ENCODE measurements at regions not wholly inside any gene's neighbourhood (a gene's known extent, or its start where the extent isn't known, plus 50 kb on each side); places are given as distances from the start of the nearest gene placed in this dataset.

GRCh38 chr13:24053519-24054251 lies 106.8 kb upstream of the SPATA13 start:
- Mint-ChIP-seq H3K27me3 (ENCODE audit: low read depth) (peaks cover 4% of the 10 kb centered on the region), H3K4me3 (no peak overlapping the region), H3K9me3 (ENCODE audit: insufficient read depth) (no peaks in the 10 kb centered on the region), H3K27ac (no peak overlapping the region), H3K36me3 (ENCODE audit: low read depth) (no peaks in the 10 kb centered on the region), H3K4me1 (ENCODE audit: low read depth) (peaks cover 7% of the 10 kb centered on the region)
- ATAC-seq = peak; percentile 95
- ChIA-PET POLR2A (interaction anchor here (0.6 to 0.9 kb wide), 3 partner anchors 67 to 198 kb away, joined by 3 read pairs; no protein-coding TSS in a partner anchor), CTCF (interaction anchor here (0.6 to 6.2 kb wide), 35 partner anchors 8 to 217 kb away, joined by 3 to 82 read pairs (median 5); partner anchors contain the start of gene SPATA13)
- DNase-seq = peak; percentile 78

- Mint-ChIP-seq H3K4me3 (no peak overlapping the region), H3K4me1 (ENCODE audit: low read depth) (peaks cover 7% of the 10 kb centered on the region), H3K36me3 (ENCODE audit: low read depth) (no peaks in the 10 kb centered on the region), H3K27ac (no peak overlapping the region), H3K27me3 (ENCODE audit: low read depth) (peaks cover 4% of the 10 kb centered on the region), H3K9me3 (ENCODE audit: insufficient read depth) (no peaks in the 10 kb centered on the region)
- ChIA-PET POLR2A (no interaction called here), CTCF (interaction anchor here (4.9 kb wide), 1 partner anchor 161 kb away, joined by 82 read pairs; no protein-coding TSS in a partner anchor)
- DNase-seq = no peak
- no peak for ATAC-seq
Observed at GRCh38 chr13:24056616-24057137, 103.8 kb upstream of the SPATA13 start.

GRCh38 chr13:24060993-24061392 lies 99.5 kb upstream of the SPATA13 start:
- POLR2A ChIA-PET = no interaction called here

GRCh38 chr13:24063281-24063877 lies 97.1 kb upstream of the SPATA13 start:
- ATAC-seq = peak; percentile 30
- POLR2A ChIA-PET = no interaction called here
- CTCF ChIA-PET = interaction anchor here (2.1 kb wide), 1 partner anchor 165 kb away, joined by 7 read pairs; no protein-coding TSS in a partner anchor
- H3K27me3 Mint-ChIP-seq (ENCODE audit: low read depth) = no peaks in the 10 kb centered on the region
- H3K27ac Mint-ChIP-seq = peak overlapping the region; percentile 2
- H3K4me3 Mint-ChIP-seq = no peak overlapping the region
- peaks cover 14% of the 10 kb centered on the region for H3K4me1 Mint-ChIP-seq (ENCODE audit: low read depth)
- no peaks in the 10 kb centered on the region for H3K36me3 Mint-ChIP-seq (ENCODE audit: low read depth)
- no peaks in the 10 kb centered on the region for H3K9me3 Mint-ChIP-seq (ENCODE audit: insufficient read depth)
- peak; percentile 35 for DNase-seq

More at GRCh38 chr13:24060993-24061392, 99.5 kb upstream of the SPATA13 start:
- H3K4me3 Mint-ChIP-seq = no peak overlapping the region
- no peaks in the 10 kb centered on the region for H3K9me3 Mint-ChIP-seq (ENCODE audit: insufficient read depth)
- ATAC-seq = no peak
- peaks cover 4% of the 10 kb centered on the region for H3K27me3 Mint-ChIP-seq (ENCODE audit: low read depth)
- no peaks in the 10 kb centered on the region for H3K36me3 Mint-ChIP-seq (ENCODE audit: low read depth)
- peaks cover 14% of the 10 kb centered on the region for H3K4me1 Mint-ChIP-seq (ENCODE audit: low read depth)
- CTCF ChIA-PET = interaction anchor here (1.1 to 3.0 kb wide), 7 partner anchors 8 to 168 kb away, joined by 3 to 11 read pairs (median 4); no protein-coding TSS in a partner anchor
- no peak for DNase-seq
- no peak overlapping the region for H3K27ac Mint-ChIP-seq

GRCh38 chr13:24064371-24064770 lies 96.1 kb upstream of the SPATA13 start:
- no peak overlapping the region for H3K27ac Mint-ChIP-seq

GRCh38 chr13:24065176-24065575 lies 95.3 kb upstream of the SPATA13 start:
- ATAC-seq (no peak), DNase-seq (no peak)
- Mint-ChIP-seq H3K4me3 (no peak overlapping the region), H3K36me3 (ENCODE audit: low read depth) (no peaks in the 10 kb centered on the region), H3K4me1 (ENCODE audit: low read depth) (peaks cover 14% of the 10 kb centered on the region), H3K27me3 (ENCODE audit: low read depth) (peaks cover 5% of the 10 kb centered on the region), H3K9me3 (ENCODE audit: insufficient read depth) (no peaks in the 10 kb centered on the region), H3K27ac (no peak overlapping the region)
- CTCF ChIA-PET = interaction anchor here (0.8 to 1.5 kb wide), 2 partner anchors 10 to 12 kb away, joined by 3 to 9 read pairs; no protein-coding TSS in a partner anchor
- POLR2A ChIA-PET = no interaction called here

More at GRCh38 chr13:24064371-24064770, 96.1 kb upstream of the SPATA13 start:
- ChIA-PET CTCF (interaction anchor here (2.1 kb wide), 1 partner anchor 164 kb away, joined by 7 read pairs; no protein-coding TSS in a partner anchor), POLR2A (no interaction called here)
- DNase-seq (no peak), ATAC-seq (no peak)
- H3K9me3 Mint-ChIP-seq (ENCODE audit: insufficient read depth) = no peaks in the 10 kb centered on the region
- peaks cover 3% of the 10 kb centered on the region for H3K27me3 Mint-ChIP-seq (ENCODE audit: low read depth)
- no peak overlapping the region for H3K4me3 Mint-ChIP-seq
- H3K36me3 Mint-ChIP-seq (ENCODE audit: low read depth) = no peaks in the 10 kb centered on the region
- peaks cover 14% of the 10 kb centered on the region for H3K4me1 Mint-ChIP-seq (ENCODE audit: low read depth)

- peaks cover 5% of the 10 kb centered on the region for H3K27me3 Mint-ChIP-seq (ENCODE audit: low read depth)
- no peak overlapping the region for H3K4me3 Mint-ChIP-seq
- no peaks in the 10 kb centered on the region for H3K36me3 Mint-ChIP-seq (ENCODE audit: low read depth)
- ChIA-PET CTCF (interaction anchor here (1.2 kb wide), 1 partner anchor 12 kb away, joined by 3 read pairs; no protein-coding TSS in a partner anchor), POLR2A (no interaction called here)
- no peak for ATAC-seq
- peaks cover 14% of the 10 kb centered on the region for H3K4me1 Mint-ChIP-seq (ENCODE audit: low read depth)
- H3K27ac Mint-ChIP-seq = no peak overlapping the region
- no peak for DNase-seq
- H3K9me3 Mint-ChIP-seq (ENCODE audit: insufficient read depth) = no peaks in the 10 kb centered on the region
Observed at GRCh38 chr13:24066405-24067295, 93.9 kb upstream of the SPATA13 start.

- Mint-ChIP-seq H3K27ac (no peak overlapping the region), H3K9me3 (ENCODE audit: insufficient read depth) (no peaks in the 10 kb centered on the region), H3K4me3 (no peak overlapping the region), H3K27me3 (ENCODE audit: low read depth) (peaks cover 5% of the 10 kb centered on the region), H3K36me3 (ENCODE audit: low read depth) (no peaks in the 10 kb centered on the region), H3K4me1 (ENCODE audit: low read depth) (peaks cover 8% of the 10 kb centered on the region)
- ChIA-PET POLR2A (no interaction called here), CTCF (no interaction called here)
- no peak for DNase-seq
- ATAC-seq = no peak
Observed at GRCh38 chr13:24068472-24068871, 92.0 kb upstream of the SPATA13 start.

- CTCF ChIA-PET = interaction anchor here (1.8 kb wide), 1 partner anchor 158 kb away, joined by 4 read pairs; no protein-coding TSS in a partner anchor
- no peak overlapping the region for H3K4me3 Mint-ChIP-seq
- peaks cover 5% of the 10 kb centered on the region for H3K27me3 Mint-ChIP-seq (ENCODE audit: low read depth)
- H3K9me3 Mint-ChIP-seq (ENCODE audit: insufficient read depth) = no peaks in the 10 kb centered on the region
- no peak for DNase-seq
- POLR2A ChIA-PET = no interaction called here
- no peaks in the 10 kb centered on the region for H3K36me3 Mint-ChIP-seq (ENCODE audit: low read depth)
- peaks cover 5% of the 10 kb centered on the region for H3K4me1 Mint-ChIP-seq (ENCODE audit: low read depth)
- H3K27ac Mint-ChIP-seq = no peak overlapping the region
- no peak for ATAC-seq
Observed at GRCh38 chr13:24071016-24071415, 89.5 kb upstream of the SPATA13 start.

GRCh38 chr13:24071423-24072075 lies 89.0 kb upstream of the SPATA13 start:
- DNase-seq (no peak), ATAC-seq (no peak)
- Mint-ChIP-seq H3K4me3 (no peak overlapping the region), H3K4me1 (ENCODE audit: low read depth) (peaks cover 10% of the 10 kb centered on the region), H3K9me3 (ENCODE audit: insufficient read depth) (no peaks in the 10 kb centered on the region), H3K27ac (no peak overlapping the region), H3K27me3 (ENCODE audit: low read depth) (peaks cover 5% of the 10 kb centered on the region), H3K36me3 (ENCODE audit: low read depth) (no peaks in the 10 kb centered on the region)
- CTCF ChIA-PET = interaction anchor here (1.8 kb wide), 1 partner anchor 157 kb away, joined by 4 read pairs; no protein-coding TSS in a partner anchor
- POLR2A ChIA-PET = no interaction called here

GRCh38 chr13:24073657-24074056 lies 86.9 kb upstream of the SPATA13 start:
- POLR2A ChIA-PET = no interaction called here
- peaks cover 12% of the 10 kb centered on the region for H3K4me1 Mint-ChIP-seq (ENCODE audit: low read depth)

More at GRCh38 chr13:24073657-24074056, 86.9 kb upstream of the SPATA13 start:
- no peak overlapping the region for H3K27ac Mint-ChIP-seq
- H3K36me3 Mint-ChIP-seq (ENCODE audit: low read depth) = no peaks in the 10 kb centered on the region
- ATAC-seq (no peak), DNase-seq (no peak)
- no peaks in the 10 kb centered on the region for H3K9me3 Mint-ChIP-seq (ENCODE audit: insufficient read depth)
- H3K4me3 Mint-ChIP-seq = no peak overlapping the region
- CTCF ChIA-PET = no interaction called here
- peaks cover 5% of the 10 kb centered on the region for H3K27me3 Mint-ChIP-seq (ENCODE audit: low read depth)

Data from activated CD8-positive, alpha-beta T cell treated with anti-CD3 and anti-CD28 coated beads, Interleukin-2, amount 10 ng/mL, durations not matched to agents 7 days and 5 days (primary cell).